Neuronal stem cell (in vitro differentiated cells): ENCODE measurements at regions not wholly inside any gene's neighbourhood (a gene's known extent, or its start where the extent isn't known, plus 50 kb on each side); places are given as distances from the start of the nearest gene placed in this dataset.

Source experiments
- DNase-seq: peaks from one replicate; pipeline ENCODE4 v3.0.0-alpha.2; 2013; ENCODE audit warnings: low spot score
- H2AFZ ChIP-seq: one replicate; pipeline ENCODE4 v1.6.1; 2013; ENCODE audit warnings: mild to moderate bottlenecking, low read length, inconsistent platforms
- H2AK5ac ChIP-seq: 2 replicates; pipeline ENCODE4 v1.6.1; 2013; ENCODE audit warnings: low read depth, mild to moderate bottlenecking, inconsistent platforms, low read length, moderate library complexity, mixed read lengths
- H2BK120ac ChIP-seq: 2 replicates; pipeline ENCODE4 v1.6.1; 2013; ENCODE audit warnings: low read depth, mild to moderate bottlenecking, inconsistent platforms, low read length, moderate library complexity, mixed read lengths
- H2BK12ac ChIP-seq: one replicate; pipeline ENCODE4 v1.6.1; 2013; ENCODE audit warnings: low read length, inconsistent platforms
- H2BK15ac ChIP-seq: 2 replicates; pipeline ENCODE4 v1.6.1; 2013; ENCODE audit warnings: mild to moderate bottlenecking, low read length, inconsistent platforms, mixed read lengths
- H2BK5ac ChIP-seq: one replicate; pipeline ENCODE4 v1.6.1; 2013; ENCODE audit warnings: inconsistent platforms, mild to moderate bottlenecking, low read length, moderate library complexity
- H3K14ac ChIP-seq: one replicate; pipeline ENCODE4 v1.6.1; 2013; ENCODE audit warnings: low read length, inconsistent platforms
- H3K18ac ChIP-seq: 2 replicates; pipeline ENCODE4 v1.6.1; 2013; ENCODE audit warnings: low read length, inconsistent platforms
- H3K23ac ChIP-seq: 2 replicates; pipeline ENCODE4 v1.6.1; 2013; ENCODE audit warnings: low read depth, mild to moderate bottlenecking, mixed read lengths, low read length, inconsistent platforms; ENCODE audit not compliant: poor library complexity
- H3K27ac ChIP-seq: replicated peaks from 3 replicates; pipeline ENCODE4 v1.5.1; 2013; ENCODE audit warnings: low read length, inconsistent platforms
- H3K27me3 ChIP-seq, 3 experiments: 2 replicates each; pipeline ENCODE4 v1.6.1; 2013; ENCODE audit warnings: low read length in 3 of 3, mild to moderate bottlenecking in 2 of 3, inconsistent platforms in 1 of 3, low read depth in 1 of 3, mixed read lengths in 1 of 3, moderate library complexity in 1 of 3; ENCODE audit not compliant: control insufficient read depth in 3 of 3, insufficient read depth in 3 of 3
- H3K36me3 ChIP-seq, 2 donors: replicated peaks in 1 of 2; 2 replicates each; pipeline ENCODE4 v1.6.1; 2013; ENCODE audit warnings: low read length in 2 of 2; ENCODE audit not compliant: control insufficient read depth in 2 of 2, insufficient read depth in 2 of 2
- H3K4ac ChIP-seq: 2 replicates; pipeline ENCODE4 v1.6.1; 2013; ENCODE audit warnings: inconsistent platforms, mild to moderate bottlenecking, low read length, moderate library complexity
- H3K4me1 ChIP-seq, 2 donors: 1 replicate in 1 of 2; 2 replicates in 1 of 2; pipeline ENCODE4 v1.6.1; 2013; ENCODE audit warnings: low read length in 2 of 2, low read depth in 1 of 2; ENCODE audit not compliant: control insufficient read depth in 2 of 2, insufficient read depth in 1 of 2
- H3K4me2 ChIP-seq: one replicate; pipeline ENCODE4 v1.6.1; 2013; ENCODE audit warnings: mild to moderate bottlenecking, low read length, inconsistent platforms; ENCODE audit not compliant: insufficient read depth, poor library complexity, severe bottlenecking
- H3K4me3 ChIP-seq, 2 donors: 2 replicates each; pipeline ENCODE4 v1.5.1; 2013; ENCODE audit warnings: low read length in 2 of 2, mild to moderate bottlenecking in 2 of 2, inconsistent platforms in 1 of 2, moderate library complexity in 1 of 2
- H3K79me1 ChIP-seq: one replicate; pipeline ENCODE4 v1.6.1; 2013; ENCODE audit warnings: low read depth, mild to moderate bottlenecking, inconsistent platforms, low read length, moderate library complexity
- H3K9ac ChIP-seq: one replicate; pipeline ENCODE4 v1.6.1; 2013; ENCODE audit warnings: mild to moderate bottlenecking, low read depth, low read length, inconsistent platforms; ENCODE audit not compliant: poor library complexity
- H3K9me3 ChIP-seq, 2 donors: replicated peaks in 1 of 2; 2 replicates each; pipeline versions ENCODE3 to v1.6.1; 2013; ENCODE audit warnings: low read length in 2 of 2, mild to moderate bottlenecking in 2 of 2, inconsistent platforms in 1 of 2, low read depth in 1 of 2, mixed read lengths in 1 of 2, moderate library complexity in 1 of 2; ENCODE audit not compliant: control insufficient read depth in 2 of 2, insufficient read depth in 1 of 2
- H4K8ac ChIP-seq: one replicate; pipeline ENCODE4 v1.6.1; 2013; ENCODE audit warnings: low read depth, mild to moderate bottlenecking, inconsistent platforms, low read length, moderate library complexity
- H4K91ac ChIP-seq: one replicate; pipeline ENCODE4 v1.6.1; 2013; ENCODE audit warnings: low read length, low read depth, mild to moderate bottlenecking, inconsistent platforms; ENCODE audit not compliant: poor library complexity
- WGBS, 2 donors: extraction: QIAGEN DNeasy Blood & Tissue Kit; methylation state at CpG; one replicate each; pipeline ENCODE4 v1.1.7; 2013; ENCODE audit warnings: missing lambda C conversion rate in 2 of 2, mixed read lengths in 1 of 2; ENCODE audit not compliant: insufficient read length in 2 of 2, insufficient replicate concordance in 1 of 2; ENCODE audit errors: extremely low coverage in 2 of 2; 5-methylcytosine and 5-hydroxymethylcytosine counted together

DNA sequence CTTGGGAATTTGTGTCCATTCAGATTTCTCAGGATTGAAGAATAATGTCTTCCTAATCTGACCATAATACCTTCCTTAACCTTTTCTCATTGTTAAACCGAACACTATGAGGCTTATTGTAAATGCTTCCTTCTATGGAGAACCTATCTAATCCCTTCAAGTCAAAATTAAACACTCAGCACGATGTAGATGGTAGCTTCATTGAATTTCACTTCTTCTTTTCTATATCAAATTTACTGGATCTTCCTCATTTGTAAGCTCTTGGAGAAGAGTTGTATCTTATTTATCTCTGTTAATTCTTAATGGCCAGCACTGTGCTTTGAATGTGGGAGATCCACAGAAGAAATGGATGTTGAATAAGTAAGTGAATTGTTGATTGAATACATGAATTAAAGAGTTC lies 109.0 kb upstream of the RAPGEF2 start:
- H3K4me2 ChIP-seq = no peak overlapping the region
- H3K27me3 ChIP-seq = no peaks in the 10 kb centered on the region
- H2AFZ ChIP-seq = no peak overlapping the region
- no CpG with 5 or more reads among the region's 2 CpGs for whole genome bisulfite sequencing, 2 donors
- H2AK5ac ChIP-seq = no peak overlapping the region
- H3K14ac ChIP-seq = no peak overlapping the region
- H2BK12ac ChIP-seq = no peak overlapping the region
- no peaks in the 10 kb centered on the region for H3K79me1 ChIP-seq
- H3K9me3 ChIP-seq = peaks cover 0 to 4% of the 10 kb centered on the region in 2 donors
- H3K23ac ChIP-seq = no peak overlapping the region
- no peak overlapping the region for H4K8ac ChIP-seq
- H2BK120ac ChIP-seq = no peak overlapping the region
- H2BK15ac ChIP-seq = no peak overlapping the region
- no peak overlapping the region for H3K4ac ChIP-seq
- H3K27ac ChIP-seq = no peak overlapping the region
- no peak overlapping the region for H3K18ac ChIP-seq
- no peak overlapping the region for H3K4me3 ChIP-seq
- no peak overlapping the region for H3K9ac ChIP-seq
- DNase-seq = no peak
- no peaks in the 10 kb centered on the region for H3K36me3 ChIP-seq
- no peak overlapping the region for H2BK5ac ChIP-seq
- H4K91ac ChIP-seq = no peak overlapping the region
- H3K4me1 ChIP-seq = peaks cover 0 to 6% of the 10 kb centered on the region in 2 donors

DNA sequence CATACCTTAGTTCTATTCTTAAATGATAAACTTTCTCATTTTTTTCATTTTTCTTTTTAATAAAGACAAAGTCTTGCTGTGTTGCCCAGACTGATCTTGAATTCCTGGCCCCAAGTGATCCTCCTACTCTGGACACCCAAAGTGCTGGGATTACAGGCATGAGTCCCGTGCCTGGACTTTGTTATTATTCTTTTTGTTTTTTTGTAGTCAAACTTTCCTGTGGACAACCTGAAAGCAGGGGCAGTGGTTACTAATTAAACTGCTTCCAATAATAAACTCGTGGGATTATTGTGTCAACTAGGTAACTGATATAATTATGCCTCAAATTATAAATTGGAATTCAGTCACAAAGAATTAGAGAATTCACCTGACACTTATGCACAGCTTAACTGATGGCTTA lies 107.8 kb upstream of the RAPGEF2 start:
- Histone ChIP-seq H3K27ac (no peak overlapping the region), H2BK120ac (no peak overlapping the region), H3K4ac (no peak overlapping the region), H2BK5ac (no peak overlapping the region), H4K8ac (no peak overlapping the region), H2BK12ac (no peak overlapping the region), H3K23ac (no peak overlapping the region), H3K27me3 (no peaks in the 10 kb centered on the region), H3K9ac (no peak overlapping the region), H3K4me2 (no peak overlapping the region), H2AK5ac (no peak overlapping the region), H3K9me3 (peaks cover 0 to 4% of the 10 kb centered on the region in 2 donors), H3K4me1 (peaks cover 0 to 6% of the 10 kb centered on the region in 2 donors), H2BK15ac (no peak overlapping the region), H3K79me1 (no peaks in the 10 kb centered on the region), H3K14ac (no peak overlapping the region), H3K36me3 (no peaks in the 10 kb centered on the region), H3K4me3 (no peak overlapping the region), H2AFZ (no peak overlapping the region), H3K18ac (no peak overlapping the region), H4K91ac (no peak overlapping the region)
- DNase-seq = no peak
- WGBS, 2 donors = no CpG with 5 or more reads among the region's 2 CpGs

DNA sequence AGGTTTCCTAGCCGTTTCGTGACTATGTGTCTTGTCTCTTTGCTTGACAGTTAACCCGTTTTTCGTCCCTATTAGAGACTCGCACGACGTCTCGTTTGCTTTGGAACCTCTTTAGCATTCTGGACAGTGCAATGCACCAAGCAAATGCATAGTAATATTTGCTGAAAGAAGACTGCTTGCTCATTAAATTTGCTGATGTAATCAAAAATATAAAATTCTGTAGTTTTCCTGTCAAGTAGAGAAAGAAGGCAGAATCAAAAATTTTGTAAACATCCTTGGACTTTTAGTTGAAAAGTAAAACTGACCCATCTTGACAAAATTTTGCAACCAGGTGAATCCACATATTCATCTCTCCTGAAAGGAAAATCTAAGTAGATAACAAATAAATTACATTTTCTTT lies 106.9 kb upstream of the RAPGEF2 start:
- Histone ChIP-seq H3K27me3 (no peaks in the 10 kb centered on the region), H3K23ac (no peak overlapping the region), H3K18ac (no peak overlapping the region), H2AK5ac (no peak overlapping the region), H2BK15ac (no peak overlapping the region), H2AFZ (peak overlapping the region; percentile 29), H4K91ac (no peak overlapping the region), H3K4me2 (no peak overlapping the region), H3K4ac (no peak overlapping the region), H3K79me1 (no peaks in the 10 kb centered on the region), H3K27ac (no peak overlapping the region), H2BK12ac (no peak overlapping the region), H2BK120ac (no peak overlapping the region), H2BK5ac (no peak overlapping the region), H3K9me3 (peaks cover 0 to 4% of the 10 kb centered on the region in 2 donors), H3K14ac (no peak overlapping the region), H3K4me1 (peaks cover 0 to 6% of the 10 kb centered on the region in 2 donors), H3K9ac (no peak overlapping the region), H3K36me3 (no peaks in the 10 kb centered on the region), H4K8ac (no peak overlapping the region), H3K4me3 (no peak overlapping the region)
- no peak for DNase-seq
- WGBS, 2 donors = no CpG with 5 or more reads among the region's 8 CpGs

DNA sequence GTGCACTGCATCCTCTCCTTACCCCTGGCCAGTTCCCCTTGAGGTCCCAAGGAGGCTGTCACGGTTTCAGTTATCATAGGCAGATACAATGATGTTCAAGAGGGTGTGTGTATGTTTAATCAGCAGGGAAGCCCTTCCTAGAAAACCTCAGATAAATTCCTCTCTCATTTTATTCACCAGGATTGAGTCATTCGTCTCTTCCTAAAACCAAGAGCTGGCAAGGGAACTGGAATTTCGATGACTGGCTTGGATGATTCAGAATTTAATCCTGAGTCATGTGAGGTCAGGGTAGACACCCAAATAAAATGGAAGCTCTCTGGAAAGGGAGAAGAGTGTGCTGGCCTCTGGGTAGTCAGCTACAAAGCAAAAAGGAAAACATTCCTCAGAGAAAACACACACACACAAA lies 106.2 kb upstream of the RAPGEF2 start:
- no peak overlapping the region for H3K14ac ChIP-seq
- no peaks in the 10 kb centered on the region for H3K36me3 ChIP-seq
- no peaks in the 10 kb centered on the region for H3K79me1 ChIP-seq
- H3K27ac ChIP-seq = no peak overlapping the region
- H3K27me3 ChIP-seq = no peaks in the 10 kb centered on the region
- no peak overlapping the region for H2BK15ac ChIP-seq
- H2BK5ac ChIP-seq = no peak overlapping the region
- H2AK5ac ChIP-seq = no peak overlapping the region
- no peak overlapping the region for H3K4me2 ChIP-seq
- no peak overlapping the region for H3K4ac ChIP-seq
- no peak overlapping the region for H2BK12ac ChIP-seq
- H2BK120ac ChIP-seq = no peak overlapping the region
- no peak for DNase-seq
- no CpG with 5 or more reads among the region's 3 CpGs for WGBS, 2 donors
- peaks cover 0 to 7% of the 10 kb centered on the region in 2 donors for H3K9me3 ChIP-seq
- peak overlapping the region; percentile 84 for H2AFZ ChIP-seq
- no peak overlapping the region for H4K91ac ChIP-seq
- no peak overlapping the region for H4K8ac ChIP-seq
- peaks cover 0 to 6% of the 10 kb centered on the region in 2 donors for H3K4me1 ChIP-seq
- H3K4me3 ChIP-seq = no peak overlapping the region
- H3K9ac ChIP-seq = no peak overlapping the region
- no peak overlapping the region for H3K18ac ChIP-seq
- no peak overlapping the region for H3K23ac ChIP-seq
